ENCODE measurements at regions not wholly inside any gene's neighbourhood (a gene's known extent, or its start where the extent isn't known, plus 50 kb on each side); places are given as distances from the start of the nearest gene placed in this dataset.

DNA sequence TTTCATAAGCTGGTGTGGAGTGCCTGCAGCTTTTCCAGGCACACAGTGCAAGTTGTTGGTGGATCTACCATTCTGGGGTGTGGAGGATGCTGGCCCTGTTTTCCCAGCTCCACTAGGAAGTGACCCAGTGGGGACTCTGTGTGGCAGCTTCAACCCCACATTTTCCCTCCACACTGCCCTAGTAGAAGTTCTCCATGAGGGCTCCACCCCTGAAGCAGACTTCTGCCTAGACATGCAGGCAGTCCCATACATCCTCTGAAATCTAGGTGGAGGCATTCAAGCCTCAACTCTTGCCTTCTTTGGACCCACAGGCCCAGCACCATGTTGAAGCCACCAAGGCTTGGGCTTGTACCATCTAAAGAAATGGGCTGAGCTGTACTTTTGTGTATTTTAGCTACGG lies 206.2 kb upstream of the GRM7 start:
- TF ChIP-seq POLR2A (IDR thresholded peaks at IDR 0.05) (no peak), CTCF (IDR thresholded peaks at IDR 0.05) (no peak)
